Stomach smooth muscle (tissue), 2 donors: ENCODE measurements at regions not wholly inside any gene's neighbourhood (a gene's known extent, or its start where the extent isn't known, plus 50 kb on each side); places are given as distances from the start of the nearest gene placed in this dataset.

Source experiments
- H3K27ac ChIP-seq: one replicate; pipeline ENCODE4 v1.7.0; 2013; ENCODE audit warnings: mild to moderate bottlenecking, low read length, inconsistent platforms
- H3K27me3 ChIP-seq, 2 donors: one replicate each; pipeline ENCODE4 v1.7.0; 2013; ENCODE audit warnings: low read length in 2 of 2; ENCODE audit not compliant: insufficient read depth in 2 of 2, control insufficient read depth in 1 of 2
- H3K36me3 ChIP-seq, 2 donors: one replicate each; pipeline ENCODE4 v1.7.0; 2013; ENCODE audit warnings: low read length in 2 of 2; ENCODE audit not compliant: control insufficient read depth in 2 of 2, insufficient read depth in 2 of 2
- H3K4me1 ChIP-seq: one replicate; pipeline ENCODE4 v1.7.0; 2013; ENCODE audit warnings: low read length; ENCODE audit not compliant: control insufficient read depth, insufficient read depth
- H3K4me3 ChIP-seq, 2 donors: one replicate each; pipeline ENCODE4 v1.7.0; 2013; ENCODE audit warnings: low read length in 2 of 2
- H3K9ac ChIP-seq, 2 donors: one replicate each; pipeline ENCODE4 v1.7.0; 2013; ENCODE audit warnings: low read length in 2 of 2, mild to moderate bottlenecking in 1 of 2
- H3K9me3 ChIP-seq, 2 donors: one replicate each; pipeline ENCODE4 v1.7.0; 2013; ENCODE audit warnings: low read length in 2 of 2; ENCODE audit not compliant: control insufficient read depth in 2 of 2
- donor health status: healthy.
- donor health status: Pancreatic carcinoma.

DNA sequence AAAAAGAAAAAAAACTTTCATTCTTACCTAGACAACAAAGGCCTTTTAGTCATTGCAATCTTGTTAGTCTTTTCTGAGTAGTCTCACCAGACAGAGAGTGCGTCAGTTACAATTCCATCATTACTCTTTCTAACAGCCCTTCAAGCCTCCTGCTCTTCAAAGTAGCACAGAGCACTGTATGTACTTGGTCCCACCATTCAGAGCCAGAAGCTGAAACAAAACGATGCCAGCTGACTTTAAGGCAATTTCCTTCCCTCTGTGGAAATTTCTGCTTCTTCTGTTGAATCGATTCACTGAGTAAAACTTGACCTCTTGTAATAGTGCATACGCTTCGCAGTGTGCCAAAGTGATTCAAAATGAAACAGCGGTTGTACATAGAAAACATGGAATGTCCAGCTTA, 57.7 kb upstream of the TENM3 start:
- H3K9me3 ChIP-seq: no peaks in the 10 kb centered on the region
- H3K36me3 ChIP-seq: no peaks in the 10 kb centered on the region
- H3K4me3 ChIP-seq: no peak overlapping the region
- H3K4me1 ChIP-seq: no peaks in the 10 kb centered on the region
- no peak overlapping the region for H3K9ac ChIP-seq
- no peak overlapping the region for H3K27ac ChIP-seq
- H3K27me3 ChIP-seq: no peaks in the 10 kb centered on the region

DNA sequence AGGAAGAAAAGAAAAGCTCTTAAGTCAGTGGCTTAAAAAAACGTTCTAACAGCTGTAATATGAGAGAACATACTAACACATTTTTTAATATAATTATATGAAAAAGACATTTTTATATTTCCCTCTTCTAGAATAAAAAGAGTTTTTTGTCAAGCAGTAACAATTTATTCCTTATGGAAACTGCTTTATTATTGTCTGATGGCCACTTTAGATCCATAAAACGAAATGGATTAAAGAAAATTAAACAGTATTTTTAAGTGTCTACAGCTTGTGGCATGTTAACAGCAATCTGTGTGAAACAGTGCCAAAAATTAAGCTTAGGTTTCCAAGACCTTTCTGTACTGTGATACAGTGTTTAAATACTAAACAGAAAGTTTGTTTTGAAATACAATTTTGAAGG, 55.5 kb upstream of the TENM3 start:
- H3K9ac ChIP-seq: no peak overlapping the region
- H3K36me3 ChIP-seq: no peaks in the 10 kb centered on the region
- no peaks in the 10 kb centered on the region for H3K27me3 ChIP-seq
- H3K4me3 ChIP-seq: no peak overlapping the region
- H3K4me1 ChIP-seq: no peaks in the 10 kb centered on the region
- no peak overlapping the region for H3K27ac ChIP-seq
- no peaks in the 10 kb centered on the region for H3K9me3 ChIP-seq

DNA sequence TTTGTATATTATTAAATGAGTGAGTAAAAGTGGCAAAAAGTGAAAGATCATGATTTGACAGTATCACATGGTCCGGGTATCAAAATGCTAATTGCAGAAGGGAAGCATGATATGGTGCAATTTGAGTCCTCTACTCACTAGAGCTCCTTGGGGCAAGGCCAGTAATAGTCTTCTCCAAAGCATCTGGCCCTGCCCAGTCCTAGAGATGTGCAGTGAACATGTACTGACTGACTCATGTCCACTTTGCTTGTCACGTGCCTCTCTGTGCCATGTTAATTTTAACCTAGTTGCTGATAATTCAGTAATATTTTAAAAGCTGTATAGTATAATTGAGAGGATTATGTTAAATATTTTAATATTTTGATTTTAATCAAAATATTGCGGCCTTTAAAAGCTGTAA, 54.6 kb upstream of the TENM3 start:
- Histone ChIP-seq H3K36me3 (no peaks in the 10 kb centered on the region), H3K9me3 (no peaks in the 10 kb centered on the region), H3K9ac (no peak overlapping the region), H3K4me1 (no peaks in the 10 kb centered on the region), H3K27ac (no peak overlapping the region), H3K4me3 (no peak overlapping the region), H3K27me3 (no peaks in the 10 kb centered on the region)

DNA sequence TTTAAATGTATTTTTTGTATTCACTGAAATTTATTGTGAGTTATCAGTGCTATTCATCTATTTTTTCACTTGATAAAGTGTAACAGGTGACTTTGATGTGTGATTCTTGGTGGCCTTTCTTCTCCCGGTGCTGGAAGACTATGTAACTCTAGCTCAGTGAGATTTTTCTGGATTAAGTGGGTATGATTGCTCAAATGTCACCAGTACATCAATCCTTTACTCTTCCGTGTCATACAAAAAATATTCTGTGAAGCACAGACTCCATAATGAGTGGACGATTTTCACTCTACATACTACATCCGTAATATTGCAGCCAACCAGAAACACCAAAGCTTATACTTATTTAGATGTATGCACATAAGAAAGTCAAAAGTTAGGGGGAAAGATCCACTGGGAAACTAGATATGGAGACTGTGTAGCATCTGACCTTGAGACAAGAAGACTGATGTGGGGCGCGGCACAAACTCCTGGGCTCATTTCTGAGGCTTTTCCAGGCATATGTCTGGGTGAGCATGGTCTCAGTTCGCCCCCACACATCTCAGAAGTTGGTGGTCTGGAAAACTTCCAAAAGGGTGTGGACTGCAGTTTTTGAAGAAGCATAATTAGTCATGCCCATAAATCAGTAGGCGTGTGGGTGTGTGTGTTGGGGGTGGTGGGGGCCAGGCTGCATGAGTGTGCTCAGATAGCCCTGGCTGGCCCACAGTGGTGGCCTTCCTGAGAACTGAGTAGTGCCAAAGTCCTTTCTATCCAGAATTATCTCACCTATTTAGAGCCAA, 53.9 kb upstream of the TENM3 start:
- Histone ChIP-seq H3K9me3 (no peaks in the 10 kb centered on the region), H3K4me1 (no peaks in the 10 kb centered on the region), H3K9ac (no peak overlapping the region), H3K36me3 (no peaks in the 10 kb centered on the region), H3K27me3 (no peaks in the 10 kb centered on the region), H3K27ac (no peak overlapping the region), H3K4me3 (no peak overlapping the region)

DNA sequence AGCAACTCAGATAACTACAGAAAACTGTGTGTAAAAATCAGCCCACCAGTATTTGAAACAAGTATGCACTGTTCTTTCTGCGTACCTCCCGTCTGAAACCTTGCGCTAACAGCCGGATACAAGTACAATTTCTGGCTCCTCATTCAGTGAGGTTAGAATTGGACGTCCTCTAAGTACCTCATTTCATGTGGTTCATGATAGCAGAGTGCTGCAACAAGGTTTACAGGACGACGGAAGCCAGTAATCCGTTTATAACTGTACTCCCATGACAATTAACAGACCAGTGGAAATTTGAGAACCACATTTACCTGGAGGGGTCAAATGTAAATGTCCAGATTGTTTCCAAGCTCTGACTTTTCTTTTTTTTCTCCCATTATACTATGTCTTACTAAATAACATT, 52.9 kb upstream of the TENM3 start:
- no peaks in the 10 kb centered on the region for H3K36me3 ChIP-seq
- H3K4me3 ChIP-seq: no peak overlapping the region
- H3K9me3 ChIP-seq: no peaks in the 10 kb centered on the region
- H3K27me3 ChIP-seq: no peaks in the 10 kb centered on the region
- H3K9ac ChIP-seq: no peak overlapping the region
- no peaks in the 10 kb centered on the region for H3K4me1 ChIP-seq
- no peak overlapping the region for H3K27ac ChIP-seq

DNA sequence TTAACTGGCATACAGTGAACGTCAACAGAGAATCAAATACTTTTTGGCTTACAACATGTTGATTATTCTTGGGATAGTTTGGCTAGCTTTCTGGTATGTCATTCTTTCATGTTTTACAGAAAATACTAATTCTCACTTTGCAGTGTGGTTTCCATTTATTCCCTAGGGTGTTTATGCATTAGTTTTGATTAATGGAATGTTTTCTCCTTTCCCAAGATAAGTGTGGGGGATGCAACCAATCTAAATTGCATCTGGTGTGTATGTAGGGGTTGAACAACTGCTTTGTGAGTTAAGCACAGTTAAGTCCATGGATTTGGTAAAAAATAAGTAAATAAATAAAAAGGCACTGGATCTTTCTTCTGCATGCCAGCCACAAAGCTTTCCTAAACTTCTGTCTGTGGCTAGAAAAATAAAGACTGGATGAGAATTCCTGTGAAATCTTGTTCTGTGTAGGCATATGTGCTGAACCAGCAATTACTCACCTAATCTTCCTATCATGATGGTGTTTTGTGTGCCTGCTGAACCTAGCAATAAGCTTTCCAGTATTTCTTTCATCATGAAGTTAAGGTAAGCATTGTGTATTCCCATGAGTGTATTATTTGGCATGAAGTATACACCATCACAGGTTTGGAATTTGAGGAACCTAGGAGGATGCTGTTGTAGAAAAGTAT, 50.6 kb upstream of the TENM3 start:
- H3K9me3 ChIP-seq: no peaks in the 10 kb centered on the region
- no peaks in the 10 kb centered on the region for H3K27me3 ChIP-seq
- no peak overlapping the region for H3K27ac ChIP-seq
- H3K4me3 ChIP-seq: no peak overlapping the region
- H3K4me1 ChIP-seq: no peaks in the 10 kb centered on the region
- no peaks in the 10 kb centered on the region for H3K36me3 ChIP-seq
- no peak overlapping the region for H3K9ac ChIP-seq

DNA sequence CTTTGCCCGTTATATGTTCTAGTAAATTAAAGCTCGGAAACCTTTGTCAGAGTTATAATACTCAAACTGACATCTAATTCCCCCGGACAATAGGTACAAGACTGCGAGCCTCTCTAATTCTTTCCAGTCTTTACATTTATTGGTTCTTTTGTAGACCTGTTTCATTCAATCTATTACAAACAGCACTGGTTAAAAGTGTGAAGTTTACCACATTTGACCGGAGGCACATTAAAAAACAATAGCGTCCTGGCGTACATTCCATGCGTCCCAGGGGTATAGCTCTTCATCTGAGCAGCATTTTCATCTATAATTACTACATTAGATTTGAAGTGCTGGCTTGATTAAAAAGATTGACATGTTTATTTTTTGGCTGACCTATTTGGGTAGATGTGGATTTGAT, 49.9 kb upstream of the TENM3 start:
- Histone ChIP-seq H3K4me3 (no peak overlapping the region), H3K9me3 (no peaks in the 10 kb centered on the region), H3K36me3 (no peaks in the 10 kb centered on the region), H3K9ac (no peak overlapping the region), H3K27ac (no peak overlapping the region), H3K27me3 (no peaks in the 10 kb centered on the region), H3K4me1 (no peaks in the 10 kb centered on the region)
